ENCODE measurements at regions not wholly inside any gene's neighbourhood (a gene's known extent, or its start where the extent isn't known, plus 50 kb on each side); places are given as distances from the start of the nearest gene placed in this dataset.
"Not testable (repeated sequence)": the region's sequence is repeated elsewhere in the genome, so short reads cannot be mapped to it uniquely, and the experiment has no call there.

DNA sequence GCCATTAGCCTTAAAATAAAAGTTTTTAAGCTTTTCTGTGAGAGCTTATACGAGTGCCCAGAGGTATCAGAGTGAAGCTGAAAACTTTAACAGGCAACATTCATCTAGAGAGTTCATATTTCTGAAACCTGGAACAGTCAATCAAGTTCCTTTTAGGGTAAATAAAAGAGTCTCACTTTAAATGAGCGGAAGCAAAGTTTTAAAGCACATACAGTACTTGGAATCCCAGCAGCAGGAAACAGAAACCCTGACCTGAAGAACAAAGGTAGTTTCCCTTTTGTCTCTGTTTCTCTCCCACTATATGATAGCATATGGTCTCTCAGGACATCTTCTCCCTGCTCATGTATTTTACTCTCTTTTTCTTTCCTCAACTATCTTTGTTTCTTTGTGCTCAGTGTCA is 153.0 kb downstream of the ASB9 start:
- DNase-seq (ENCODE audit: low spot score), result no peak

DNA sequence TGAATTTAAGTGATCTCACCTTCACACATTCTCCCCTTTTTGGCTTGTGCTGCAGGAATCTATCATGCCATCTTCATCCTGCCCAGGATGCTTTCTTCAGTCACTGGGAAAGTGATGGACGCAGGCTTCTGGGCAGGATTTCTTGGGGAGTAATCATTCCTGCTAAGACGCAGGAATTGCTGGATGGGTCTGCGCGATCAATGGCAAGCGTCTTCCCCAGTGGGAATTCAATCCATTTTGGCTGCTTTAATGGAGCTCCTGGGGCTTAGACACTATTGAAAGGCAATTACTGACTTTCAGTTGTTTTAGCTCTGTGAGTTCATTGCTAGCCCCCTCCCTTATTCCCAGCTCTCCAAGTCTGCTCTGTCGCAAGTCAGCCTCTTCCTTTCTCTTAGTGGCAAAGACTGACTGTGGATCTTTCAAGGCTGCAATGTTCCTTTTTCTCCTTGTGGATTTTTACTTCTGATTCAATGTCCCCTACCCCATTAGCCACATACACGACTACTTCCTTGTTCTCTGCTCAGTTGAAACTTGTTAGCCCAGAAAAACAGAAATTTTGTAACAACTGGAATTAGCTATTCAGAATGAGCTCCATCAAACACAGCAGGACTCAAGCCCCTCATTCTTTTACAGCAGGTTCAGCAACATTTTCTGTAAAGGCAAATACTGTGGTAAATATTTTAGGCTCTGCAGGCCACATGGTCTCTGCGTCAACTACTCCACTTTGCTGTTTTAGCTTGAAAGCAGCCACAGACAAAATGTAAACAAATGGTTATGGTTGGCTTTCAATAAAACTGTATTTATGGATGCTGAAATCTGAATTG is 154.9 kb downstream of the ASB9 start:
- DNase-seq (ENCODE audit: low spot score), result no peak

DNA sequence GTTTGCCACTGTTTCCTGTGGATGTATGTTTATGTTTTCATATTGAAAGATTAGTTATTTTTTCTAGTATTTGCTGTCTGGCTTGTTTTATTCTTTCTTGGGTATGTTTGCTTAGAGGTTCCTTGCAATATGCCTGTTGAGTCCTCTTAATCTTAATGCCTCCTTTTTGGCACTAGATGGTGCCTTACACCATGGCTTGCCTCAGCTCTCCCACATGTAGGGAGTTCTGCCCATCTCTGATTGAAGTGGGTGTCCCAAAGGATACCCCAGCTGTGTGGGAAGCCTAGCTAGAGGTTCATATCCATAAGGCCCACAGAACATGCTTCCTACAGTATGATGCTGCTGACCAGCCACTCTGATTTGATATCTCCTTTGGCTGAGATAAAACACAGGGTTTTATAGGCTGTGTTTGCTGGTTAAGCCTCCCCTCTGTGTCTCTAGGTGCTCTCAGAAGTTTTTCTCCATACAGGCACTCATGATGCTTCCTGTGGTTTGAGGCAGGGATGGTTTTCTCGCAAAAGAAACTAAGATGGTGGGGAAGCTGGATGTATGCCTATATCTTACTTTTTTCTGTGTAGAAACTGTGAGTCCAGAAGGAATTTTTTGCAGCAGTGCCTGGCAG is 162.4 kb downstream of the ASB9 start:
- no peak for DNase-seq (ENCODE audit: low spot score)

DNA sequence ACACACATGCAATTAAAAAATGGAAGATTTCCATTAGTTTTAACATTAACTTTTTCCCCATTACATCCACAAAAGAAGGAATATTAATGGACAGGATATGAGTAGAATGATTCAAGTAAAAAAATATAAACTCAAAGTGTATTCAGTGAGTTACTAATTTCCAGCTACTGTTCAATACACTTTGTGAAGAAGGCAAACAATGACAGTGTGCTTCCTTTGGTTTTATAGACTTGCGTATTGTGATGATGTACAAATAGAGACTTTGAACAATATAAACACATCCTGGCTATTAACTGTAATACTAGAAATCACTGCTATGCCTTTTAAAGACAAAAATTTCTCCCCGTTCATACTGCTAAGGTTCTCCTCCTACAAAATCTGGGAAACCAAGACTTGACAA is 171.4 kb downstream of the ASB9 start:
- DNase-seq (ENCODE audit: low spot score), result no peak

DNA sequence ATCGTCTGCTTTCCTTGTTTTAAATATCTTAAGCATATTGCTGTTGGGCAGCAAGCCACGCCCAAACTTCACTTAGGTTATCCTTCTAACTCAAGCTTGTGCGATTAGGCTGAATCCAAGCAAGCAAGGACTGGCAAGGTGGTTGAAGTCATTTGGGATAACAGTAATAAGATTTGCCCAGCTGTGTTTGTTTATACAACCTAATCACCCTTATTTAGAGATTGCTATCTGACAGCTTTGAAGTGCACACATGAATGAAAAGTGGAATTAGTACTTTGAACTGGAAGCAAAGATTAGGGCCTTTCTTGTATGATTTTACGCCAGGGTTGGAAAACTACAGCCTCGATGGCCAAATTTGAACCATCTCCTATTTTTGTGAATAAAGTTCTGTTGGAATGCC is 182.1 kb downstream of the ASB9 start:
- no peak for DNase-seq (ENCODE audit: low spot score)

DNA sequence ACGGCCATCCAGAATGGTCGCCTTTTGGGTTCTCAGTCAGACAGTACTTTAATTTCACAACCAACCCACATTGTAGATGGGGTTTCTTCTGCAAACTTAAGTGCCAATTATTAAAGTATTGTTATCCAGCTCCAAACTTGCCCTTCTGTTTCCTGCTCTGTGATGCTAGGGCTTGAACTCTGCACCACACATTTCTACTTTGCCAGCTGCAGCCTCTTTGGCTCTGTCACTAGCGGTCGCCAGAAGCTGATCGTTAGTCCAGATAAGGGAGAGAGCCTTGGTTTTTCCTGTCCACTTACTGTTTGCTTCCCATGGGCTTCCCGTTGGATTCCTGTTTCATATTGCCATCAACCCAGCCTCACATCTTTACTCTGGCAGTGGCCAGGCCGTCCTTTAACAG is 196.6 kb downstream of the ASB9 start:
- no peak for DNase-seq (ENCODE audit: low spot score)

DNA sequence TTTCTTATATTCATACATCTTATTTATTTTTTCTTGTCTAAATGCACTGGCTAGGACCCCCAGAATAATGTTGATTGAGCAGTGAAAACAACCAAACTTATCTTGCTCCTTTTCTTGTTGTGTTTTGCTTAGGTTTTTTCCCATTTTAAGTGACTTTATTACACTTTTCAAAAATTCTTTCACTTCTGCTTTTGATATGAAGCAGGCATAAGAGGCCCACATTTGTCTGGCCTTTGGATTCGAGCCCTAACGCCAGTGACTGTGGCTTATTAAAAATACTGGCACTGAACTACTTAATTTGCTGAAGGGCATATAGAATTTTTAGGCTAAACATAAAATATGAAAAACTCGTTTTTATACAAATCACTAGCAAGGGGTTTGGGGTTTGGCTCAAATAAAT is 197.0 kb downstream of the ASB9 start:
- DNase-seq (ENCODE audit: low spot score), result no peak

DNA sequence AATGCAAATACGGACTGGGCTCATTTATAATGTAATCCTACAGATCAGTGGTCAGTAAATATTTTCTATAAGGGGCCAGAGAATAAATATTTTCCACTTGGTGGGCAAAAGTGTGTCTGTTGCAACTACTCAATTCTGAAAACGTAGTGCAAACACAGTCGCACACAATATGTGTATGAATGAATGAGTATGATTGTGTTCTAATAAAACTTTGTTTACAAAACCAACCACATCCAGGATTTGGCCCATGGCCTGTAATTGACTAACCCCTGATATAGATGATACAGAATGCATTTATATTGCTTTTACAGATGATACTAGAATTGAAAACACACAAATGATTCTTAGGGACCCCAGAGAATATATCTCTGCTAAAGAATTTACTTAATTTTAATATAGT is 197.6 kb downstream of the ASB9 start:
- no peak for DNase-seq (ENCODE audit: low spot score)

DNA sequence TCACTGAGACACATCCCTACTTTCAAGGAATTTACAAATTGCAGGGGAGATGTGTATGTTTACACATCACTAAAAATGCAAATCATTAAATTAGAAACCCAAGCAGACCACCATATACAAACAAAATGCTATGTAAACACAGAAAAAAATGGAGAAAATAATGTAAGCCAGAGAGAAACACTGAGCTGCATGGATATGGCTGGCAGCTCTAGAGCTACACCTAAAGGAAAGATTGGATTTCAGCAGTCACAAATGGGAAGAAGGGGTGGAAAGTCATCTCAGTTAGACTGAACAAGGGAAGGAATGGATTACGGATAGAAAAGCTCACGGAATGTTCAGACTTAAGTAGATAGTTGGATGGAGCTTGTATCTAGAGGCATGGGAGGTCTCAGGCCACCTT is 186.3 kb downstream of the MOSPD2 start:
- no peak for DNase-seq (ENCODE audit: low spot score)

DNA sequence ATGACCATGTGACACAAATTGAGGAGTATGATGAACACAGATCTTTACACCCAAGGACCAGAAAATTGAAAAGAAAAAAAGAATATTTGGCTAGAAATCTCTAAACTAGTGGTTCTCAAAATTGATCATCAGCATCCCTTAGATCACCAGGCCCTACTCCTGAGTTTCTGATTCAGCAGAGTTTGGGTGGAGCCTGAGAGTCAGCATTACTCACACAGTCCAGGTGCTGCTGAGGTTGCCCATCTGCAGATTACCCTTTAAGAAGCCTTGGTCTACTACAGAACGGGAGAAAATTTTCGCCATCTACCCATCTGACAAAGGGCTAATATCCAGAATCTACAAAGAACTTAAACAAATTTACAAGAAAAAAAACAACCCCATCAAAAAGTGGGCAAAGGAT is 182.8 kb downstream of the MOSPD2 start:
- DNase-seq (ENCODE audit: low spot score), result no peak

DNA sequence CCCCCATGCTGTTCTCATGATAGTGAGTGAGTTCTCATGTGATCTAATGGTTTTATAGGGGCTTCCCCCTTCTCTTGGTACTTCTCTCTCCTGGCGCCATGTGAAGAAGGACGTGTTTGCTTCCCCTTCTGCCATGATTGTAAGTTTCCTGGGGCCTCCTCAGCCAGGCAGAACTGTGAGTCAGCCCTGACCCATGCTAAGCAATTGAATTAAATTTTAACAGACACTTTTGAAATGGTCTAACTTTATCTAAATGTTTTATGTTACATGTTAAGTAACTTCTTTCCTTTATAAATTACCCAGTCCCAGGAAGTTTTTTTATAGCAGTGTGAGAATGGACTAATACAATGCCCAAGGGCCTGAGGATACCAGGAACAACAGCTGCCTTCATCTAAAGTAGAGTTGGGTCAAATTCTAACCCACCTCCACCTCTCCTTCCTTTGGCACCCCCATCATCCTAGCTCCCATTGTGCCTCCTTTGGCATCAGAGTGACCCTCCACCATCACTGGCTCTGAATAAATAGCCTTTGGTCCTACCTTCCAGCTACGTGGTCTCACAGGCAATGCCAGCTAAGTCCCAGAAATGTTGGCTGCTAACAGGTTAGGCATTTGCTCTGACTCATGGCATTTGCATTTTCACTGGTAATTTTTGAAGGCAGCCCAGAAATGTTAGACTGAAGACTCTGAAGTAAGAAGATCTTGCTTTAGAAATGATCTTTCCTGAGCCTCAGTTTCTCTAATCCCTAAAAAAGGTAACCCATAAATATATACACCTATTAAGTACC is 182.1 kb downstream of the MOSPD2 start:
- no peak for DNase-seq (ENCODE audit: low spot score)

DNA sequence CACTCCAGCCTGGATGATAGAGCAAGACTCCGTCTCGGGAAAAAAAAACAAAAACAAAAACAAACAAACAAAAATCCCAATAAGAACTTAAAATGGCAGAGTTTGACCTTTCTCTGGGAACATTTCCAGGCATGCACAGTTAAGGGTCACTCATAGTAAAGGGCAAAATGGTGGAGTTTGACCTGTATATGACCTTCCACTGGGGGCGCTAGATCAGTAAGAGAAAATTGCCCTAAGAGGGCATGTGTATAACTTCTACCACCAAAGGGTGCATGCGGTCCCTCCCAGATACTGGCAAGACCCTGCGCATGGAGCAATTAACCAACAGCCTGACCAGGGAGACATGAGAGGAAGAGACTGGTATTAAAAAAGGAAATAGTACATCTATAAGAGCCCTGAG is 177.2 kb downstream of the MOSPD2 start:
- no peak for DNase-seq (ENCODE audit: low spot score)

DNA sequence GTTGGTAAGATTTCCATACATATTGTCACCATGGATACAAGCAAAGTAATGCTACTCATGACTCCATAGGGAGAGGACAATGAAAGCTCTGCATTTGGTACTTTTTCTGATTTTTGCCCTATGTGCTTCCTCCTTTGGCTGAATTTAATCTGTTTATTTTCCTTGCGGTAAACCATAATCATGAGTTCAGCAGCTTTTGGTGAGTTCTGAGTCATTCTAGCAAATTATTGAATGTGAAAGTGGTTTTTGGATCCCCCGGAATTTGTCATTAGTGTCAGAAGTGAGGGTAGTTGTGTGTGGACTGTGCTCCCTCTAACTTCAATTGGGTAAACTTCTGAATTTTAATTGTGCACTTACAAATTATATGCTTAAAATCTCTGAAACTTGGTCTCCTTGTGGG is 170.3 kb downstream of the MOSPD2 start:
- DNase-seq (ENCODE audit: low spot score), result no peak

DNA sequence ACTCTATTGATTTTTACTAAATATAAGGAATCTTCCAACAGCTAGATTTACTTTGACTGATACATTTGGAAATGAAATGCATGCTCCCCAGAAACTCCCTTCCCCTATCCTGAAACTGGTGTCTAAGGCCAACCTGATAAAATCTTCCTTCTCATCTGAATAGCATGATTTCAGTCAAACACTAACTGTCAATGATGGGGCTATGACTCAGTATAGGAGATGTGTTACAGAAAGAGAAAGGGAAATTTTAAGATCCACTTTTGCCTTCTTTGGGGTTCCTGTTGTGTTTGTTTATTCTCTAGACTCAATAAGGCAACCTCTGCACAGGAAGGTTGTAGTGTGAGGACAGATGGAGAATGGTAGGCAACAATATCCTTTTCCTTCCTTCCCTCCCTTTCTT is 160.7 kb downstream of the MOSPD2 start:
- DNase-seq (ENCODE audit: low spot score), result no peak

DNA sequence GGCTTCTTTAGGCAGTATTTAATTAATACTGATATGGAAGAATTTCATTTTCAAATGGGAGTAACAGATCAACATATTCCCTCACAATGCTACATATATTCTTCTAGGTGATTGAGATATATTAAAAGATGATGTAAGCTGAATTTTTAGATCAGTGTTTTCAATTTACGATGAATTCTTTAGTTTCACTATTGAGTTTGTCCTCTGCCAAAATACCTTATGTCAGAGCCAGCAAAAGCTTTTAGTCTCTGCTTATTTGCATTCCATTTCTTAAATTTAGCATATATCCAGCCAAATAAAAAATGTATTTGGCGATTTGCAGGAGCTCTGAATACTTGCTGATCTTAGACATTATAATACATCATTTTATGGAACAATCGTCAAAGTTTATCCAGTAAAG is 144.3 kb downstream of the MOSPD2 start:
- DNase-seq (ENCODE audit: low spot score), result no peak

DNA sequence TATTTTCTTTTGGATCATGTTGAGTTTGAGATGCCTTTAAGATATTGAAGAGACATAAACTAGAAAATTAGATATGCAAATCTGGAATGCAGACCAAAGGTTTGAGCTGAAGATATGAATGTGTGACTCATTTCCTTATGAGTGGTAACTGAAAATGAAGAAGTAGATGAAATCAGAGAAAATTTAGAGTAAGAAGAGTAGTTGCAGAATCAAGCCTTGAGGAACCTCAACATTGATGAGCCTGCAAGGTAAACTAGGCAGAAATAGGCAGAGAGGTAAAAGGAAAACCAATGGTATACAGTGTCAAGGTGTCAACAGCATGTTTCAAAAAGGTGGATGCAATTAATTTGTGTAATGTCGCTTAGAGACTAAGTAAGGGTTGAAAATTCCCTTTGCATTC is 142.8 kb downstream of the MOSPD2 start:
- DNase-seq (ENCODE audit: low spot score), result no peak

DNA sequence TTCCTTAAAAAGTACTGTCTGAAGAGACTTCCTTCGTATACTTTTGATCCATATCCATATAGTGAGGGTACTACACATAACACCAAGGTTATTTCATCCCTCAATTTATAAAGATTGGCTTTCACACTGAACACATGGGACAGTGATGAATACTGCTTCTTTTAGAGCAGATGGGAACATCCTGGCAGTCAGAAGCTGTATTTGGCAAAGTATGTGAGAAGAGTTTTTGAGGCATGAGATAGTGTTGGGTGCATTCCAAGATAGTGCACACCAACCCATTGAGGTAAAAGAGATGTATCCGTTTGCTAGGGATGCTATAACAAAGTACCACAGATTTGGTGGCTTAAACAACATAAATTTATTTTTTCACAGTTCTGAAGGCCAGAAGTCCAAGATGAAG is 141.1 kb downstream of the MOSPD2 start:
- no peak for DNase-seq (ENCODE audit: low spot score)

DNA sequence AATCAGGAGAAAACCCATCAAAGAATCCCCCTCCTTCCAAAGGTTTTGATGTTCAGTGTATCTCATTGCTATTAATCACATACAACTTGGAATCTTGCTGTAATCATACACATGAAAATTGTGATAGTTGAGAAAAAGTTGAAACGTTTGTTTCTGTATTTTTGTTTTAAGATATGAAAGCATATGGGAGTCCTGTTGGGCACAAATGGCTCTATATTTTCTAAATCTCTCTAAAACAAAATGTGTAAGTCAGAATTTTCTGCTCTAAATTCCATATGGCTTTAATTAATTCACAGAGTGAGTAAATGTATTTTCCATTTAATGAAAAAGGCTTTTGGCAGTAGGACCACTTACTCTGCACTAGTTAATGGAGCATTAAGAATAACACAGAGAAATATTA is 140.2 kb downstream of the MOSPD2 start:
- DNase-seq (ENCODE audit: low spot score), result no peak

DNA sequence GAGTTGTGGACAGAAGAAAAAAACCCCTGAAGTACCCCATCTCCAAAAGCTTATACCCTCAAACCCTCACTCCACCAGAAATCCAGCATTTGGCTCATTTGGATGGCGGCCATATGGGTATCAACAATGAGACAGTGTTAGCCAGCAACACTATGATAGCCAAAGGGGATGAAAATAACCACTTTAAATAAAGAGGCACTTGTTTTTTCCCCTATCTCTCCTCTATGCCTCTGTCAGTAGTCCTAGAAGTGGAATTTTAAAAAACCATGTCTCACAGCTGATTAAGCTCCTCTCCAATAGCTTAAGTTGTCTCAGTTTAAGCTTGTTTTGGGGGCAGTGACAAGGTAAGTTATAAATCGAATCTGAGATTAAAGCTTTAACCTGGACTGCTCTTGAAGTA is 124.0 kb downstream of the MOSPD2 start:
- no peak for DNase-seq (ENCODE audit: low spot score)

DNA sequence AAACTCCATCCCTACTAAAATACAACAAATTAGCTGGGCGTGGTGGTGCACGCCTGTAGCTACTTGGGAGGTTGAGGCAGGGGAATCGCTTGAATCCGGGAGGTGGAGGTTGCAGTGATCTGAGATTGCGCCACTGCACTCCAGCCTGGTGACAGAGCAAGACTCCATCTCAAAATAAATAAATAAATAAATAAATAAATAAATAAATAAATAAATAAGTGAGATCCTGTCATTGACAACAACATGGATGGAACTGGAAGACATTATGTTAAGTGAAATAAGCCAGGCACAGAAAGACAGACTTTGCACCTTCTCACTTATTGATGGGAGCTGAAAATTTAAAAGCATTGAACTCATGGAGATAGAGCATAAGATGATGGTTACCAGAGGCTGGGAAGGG is 111.2 kb downstream of the MOSPD2 start:
- DNase-seq (ENCODE audit: low spot score), result not testable (repeated sequence)
